IMR-90 (cell line): ENCODE measurements at regions not wholly inside any gene's neighbourhood (a gene's known extent, or its start where the extent isn't known, plus 50 kb on each side); places are given as distances from the start of the nearest gene placed in this dataset.

Experiments
- ATAC-seq: fragments of 200-7000 bp; cut with Tn5 transposase; 2 replicates; pipeline ENCODE4 v1.9.1; 2020; ENCODE audit warnings: low read depth, mild to moderate bottlenecking, moderate library complexity
- BruUV-seq: library from RNA; stranded (reverse); fragments of 400-500 nt; replicated peaks from 2 replicates; lab custom pipeline; 2021; lab: Mats Ljungman, UMichigan
- CTCF ChIA-PET: fragments of 300-600 bp; formaldehyde crosslinking; extraction: SDS; loops from one replicate; lab custom pipeline; 2021; ENCODE audit warnings: antibody characterized with exemption; lab: Yijun Ruan, JAX
- POLR2A ChIA-PET: fragments of 300-600 bp; sonication (Branson Sonifier 250); formaldehyde crosslinking; loops from one replicate; lab custom pipeline; 2022; ENCODE audit warnings: antibody characterized with exemption; ENCODE audit not compliant: unreplicated experiment; lab: Charles Lee
- DNase-seq: peaks from one replicate; pipeline ENCODE4 v3.0.0; 2013
- H2AFZ ChIP-seq: replicated peaks from 2 replicates; pipeline ENCODE3; 2013; ENCODE audit warnings: low read length, mild to moderate bottlenecking; ENCODE audit not compliant: poor library complexity
- H2AK5ac ChIP-seq: 2 replicates; pipeline ENCODE4 v1.6.1; 2013; ENCODE audit warnings: low read depth, low read length, inconsistent platforms
- H2AK9ac ChIP-seq: replicated peaks from 2 replicates; pipeline ENCODE3; 2013; ENCODE audit warnings: mild to moderate bottlenecking, low read depth, low read length, moderate library complexity; ENCODE audit not compliant: poor library complexity
- H2BK120ac ChIP-seq: 2 replicates; pipeline ENCODE4 v1.6.1; 2013; ENCODE audit warnings: low read depth, low read length, inconsistent platforms
- H2BK15ac ChIP-seq: 3 replicates; pipeline ENCODE4 v1.6.1; 2013; ENCODE audit warnings: low read depth, low read length, inconsistent platforms
- H2BK20ac ChIP-seq: 2 replicates; pipeline ENCODE4 v1.6.1; 2013; ENCODE audit warnings: low read depth, mild to moderate bottlenecking, inconsistent platforms, low read length, moderate library complexity
- H2BK5ac ChIP-seq: 2 replicates; pipeline ENCODE4 v1.6.1; 2013; ENCODE audit warnings: mild to moderate bottlenecking, low read depth, low read length, inconsistent platforms; ENCODE audit not compliant: poor library complexity, severe bottlenecking
- H3K14ac ChIP-seq: replicated peaks from 2 replicates; pipeline ENCODE4 v1.6.1; 2013; ENCODE audit warnings: low read depth, low read length, inconsistent platforms
- H3K18ac ChIP-seq: 2 replicates; pipeline ENCODE4 v1.6.1; 2013; ENCODE audit warnings: low read depth, low read length, control low read depth
- H3K23ac ChIP-seq: 2 replicates; pipeline ENCODE4 v1.6.1; 2013; ENCODE audit warnings: low read depth, low read length, inconsistent platforms
- H3K27ac ChIP-seq: 2 replicates; pipeline ENCODE4 v1.5.1; 2013; ENCODE audit warnings: mild to moderate bottlenecking, control low read depth, low read length; ENCODE audit not compliant: insufficient read depth
- H3K27me3 ChIP-seq: 2 replicates; pipeline ENCODE4 v1.6.1; 2013; ENCODE audit warnings: low read length; ENCODE audit not compliant: control insufficient read depth, insufficient read depth
- H3K36me3 ChIP-seq: 2 replicates; pipeline ENCODE4 v1.6.1; 2013; ENCODE audit warnings: low read length, mixed read lengths; ENCODE audit not compliant: control insufficient read depth, insufficient read depth
- H3K4ac ChIP-seq: 2 replicates; pipeline ENCODE4 v1.6.1; 2013; ENCODE audit warnings: low read depth, low read length, inconsistent platforms
- H3K4me1 ChIP-seq: 2 replicates; pipeline ENCODE4 v1.6.1; 2013; ENCODE audit warnings: low read length, mixed read lengths; ENCODE audit not compliant: control insufficient read depth, insufficient read depth
- H3K4me2 ChIP-seq: 2 replicates; pipeline ENCODE4 v1.6.1; 2013; ENCODE audit warnings: low read depth, mild to moderate bottlenecking, control low read depth, low read length, moderate library complexity
- H3K4me3 ChIP-seq: 2 replicates; pipeline ENCODE4 v1.5.1; 2013; ENCODE audit warnings: low read depth, mild to moderate bottlenecking, control low read depth, low read length, moderate library complexity; ENCODE audit not compliant: insufficient read depth
- H3K56ac ChIP-seq: 2 replicates; pipeline ENCODE4 v1.6.1; 2013; ENCODE audit warnings: low read length, inconsistent platforms; ENCODE audit not compliant: insufficient read depth; ENCODE audit errors: extremely low read depth
- H3K79me1 ChIP-seq, 2 experiments: 2 replicates each; pipeline ENCODE4 v1.6.1; 2013; ENCODE audit warnings: low read length in 2 of 2, inconsistent platforms in 1 of 2, low read depth in 1 of 2
- H3K9ac ChIP-seq: 2 replicates; pipeline ENCODE4 v1.6.1; 2013; ENCODE audit warnings: low read depth, low read length, control low read depth
- H3K9me1 ChIP-seq: 2 replicates; pipeline ENCODE4 v1.6.1; 2013; ENCODE audit warnings: low read length, inconsistent platforms; ENCODE audit not compliant: insufficient read depth
- H3K9me3 ChIP-seq: 2 replicates; pipeline ENCODE4 v1.6.1; 2013; ENCODE audit warnings: low read length; ENCODE audit not compliant: control insufficient read depth, insufficient read depth
- H4K20me1 ChIP-seq: 2 replicates; pipeline ENCODE4 v1.6.1; 2013; ENCODE audit warnings: low read length, inconsistent platforms; ENCODE audit not compliant: insufficient read depth
- H4K5ac ChIP-seq: 2 replicates; pipeline ENCODE4 v1.6.1; 2013; ENCODE audit warnings: mild to moderate bottlenecking, low read depth, low read length, control low read depth
- H4K8ac ChIP-seq, 2 experiments: 2 replicates each; pipeline ENCODE4 v1.6.1; 2013; ENCODE audit warnings: low read depth in 2 of 2, low read length in 2 of 2, control low read depth in 1 of 2, inconsistent platforms in 1 of 2
- H4K91ac ChIP-seq: 2 replicates; pipeline ENCODE4 v1.6.1; 2013; ENCODE audit warnings: low read depth, low read length, inconsistent platforms; ENCODE audit not compliant: insufficient read depth
- BHLHE40 ChIP-seq: fragments of 150-350 bp; IDR thresholded peaks from 2 replicates; pipeline ENCODE4 v1.6.1; 2016; ENCODE audit warnings: mild to moderate bottlenecking, low read depth, low read length
- CEBPB ChIP-seq: IDR thresholded peaks from 2 replicates; pipeline ENCODE4 v1.6.1; 2012; ENCODE audit warnings: low read depth, low read length, improper control_type of control experiment
- CTCF ChIP-seq: conservative IDR thresholded peaks from 2 replicates; pipeline ENCODE4 v1.5.1; 2012; ENCODE audit warnings: mild to moderate bottlenecking, low read depth, low read length, improper control_type of control experiment
- ELK1 ChIP-seq: fragments of 150-350 bp; IDR thresholded peaks from 2 replicates; pipeline ENCODE4 v1.6.1; 2016; ENCODE audit warnings: low read depth, mild to moderate bottlenecking, low read length, moderate library complexity, borderline replicate concordance
- FOS ChIP-seq: fragments of 150-350 bp; IDR thresholded peaks from 2 replicates; pipeline ENCODE4 v1.6.1; 2016; ENCODE audit warnings: low read depth, low read length
- MAFK ChIP-seq: IDR thresholded peaks from 2 replicates; pipeline ENCODE4 v1.6.1; 2012; ENCODE audit warnings: low read depth, low read length, improper control_type of control experiment
- MAZ ChIP-seq: IDR thresholded peaks from 2 replicates; pipeline ENCODE4 v1.6.1; 2012; ENCODE audit warnings: low read depth, mild to moderate bottlenecking, low read length, improper control_type of control experiment, moderate library complexity, borderline replicate concordance
- NFE2L2 ChIP-seq: fragments of 150-350 bp; IDR thresholded peaks from 2 replicates; pipeline ENCODE4 v1.6.1; 2016; ENCODE audit warnings: low read depth, mild to moderate bottlenecking, low read length
- POLR2A ChIP-seq: IDR thresholded peaks from 2 replicates; pipeline ENCODE4 v1.6.1; 2012; ENCODE audit warnings: mild to moderate bottlenecking, low read depth, low read length
- RAD21 ChIP-seq: IDR thresholded peaks from 2 replicates; pipeline ENCODE4 v1.6.1; 2012; ENCODE audit warnings: low read length, improper control_type of control experiment
- RCOR1 ChIP-seq: IDR thresholded peaks from 2 replicates; pipeline ENCODE4 v1.6.1; 2012; ENCODE audit warnings: mild to moderate bottlenecking, low read length, improper control_type of control experiment; ENCODE audit not compliant: insufficient replicate concordance
- RFX5 ChIP-seq: IDR thresholded peaks from 2 replicates; pipeline ENCODE4 v1.8.0; 2012; ENCODE audit warnings: low read depth, mild to moderate bottlenecking, low read length, moderate library complexity
- USF2 ChIP-seq: fragments of 150-350 bp; IDR thresholded peaks from 2 replicates; pipeline ENCODE4 v1.6.1; 2017; ENCODE audit warnings: mild to moderate bottlenecking, antibody characterized with exemption, low read length, low read depth
- WGBS, 2 experiments: methylation state at CpG; one replicate each; pipeline versions ENCODE4 v1.1.5 to v1.1.7; 2013; ENCODE audit warnings: missing lambda C conversion rate in 2 of 2; ENCODE audit not compliant: insufficient read length in 1 of 2; ENCODE audit errors: extremely low coverage in 2 of 2; 5-methylcytosine and 5-hydroxymethylcytosine counted together
- dilution Hi-C: fragments of 300-500 bp; cut with HindIII; formaldehyde crosslinking; loops from one replicate; pipeline ENCODE4 v1.14.3; 2018; ENCODE audit warnings: low sequenced_read_pairs; ENCODE audit not compliant: unreplicated experiment
- in situ Hi-C: fragments of 300-500 bp; cut with MboI; formaldehyde crosslinking; loops from 3 replicates; pipeline ENCODE4 v1.14.3; 2019; ENCODE audit warnings: low sequenced_read_pairs, inconsistent platforms, mixed read lengths
- intact Hi-C: fragments of 100-400 bp; cut with micrococcal nuclease; formaldehyde crosslinking; loops from 2 replicates; pipeline ENCODE4 v1.10.0; 2022

GRCh38 chr5:1706428-1706827 is 93.2 kb downstream of the MRPL36 start:
- H2AFZ ChIP-seq: no peak overlapping the region
- H2AK5ac ChIP-seq: no peak overlapping the region
- no peak overlapping the region for H4K8ac ChIP-seq
- no peaks in the 10 kb centered on the region for H3K79me1 ChIP-seq
- H2BK20ac ChIP-seq: no peak overlapping the region
- H3K27me3 ChIP-seq: peaks cover 5% of the 10 kb centered on the region; the same call in 1 of the 2 replicates
- no CpG with 5 or more reads among the region's 11 CpGs for WGBS, 2 experiments
- no peak overlapping the region for H3K23ac ChIP-seq
- no peak overlapping the region for H3K18ac ChIP-seq
- H2BK5ac ChIP-seq: no peak overlapping the region
- POLR2A ChIA-PET: no interaction called here
- no peaks in the 10 kb centered on the region for H3K36me3 ChIP-seq
- no peaks in the 10 kb centered on the region for H3K4me1 ChIP-seq
- H3K4me3 ChIP-seq: no peak overlapping the region
- DNase-seq: no peak
- H2BK15ac ChIP-seq: no peak overlapping the region
- no peak overlapping the region for H3K4ac ChIP-seq
- no peak overlapping the region for H3K9ac ChIP-seq
- H2AK9ac ChIP-seq: no peak overlapping the region
- TF ChIP-seq ELK1 (no peak), CEBPB (no peak), FOS (no peak), NFE2L2 (no peak), RCOR1 (no peak), BHLHE40 (no peak), POLR2A (no peak), RAD21 (no peak), USF2 (no peak), RFX5 (no peak), MAFK (no peak), CTCF (no peak), MAZ (no peak)
- H3K56ac ChIP-seq: no peak overlapping the region
- no peak for ATAC-seq
- no peak overlapping the region for H3K27ac ChIP-seq
- dilution Hi-C loops (no loop called here), intact Hi-C loops (no loop called here), in situ Hi-C loops (no loop called here)
- H3K9me3 ChIP-seq: no peaks in the 10 kb centered on the region
- no peak overlapping the region for H4K5ac ChIP-seq
- no peak overlapping the region for H3K14ac ChIP-seq
- BruUV-seq: no TSS peak
- no peak overlapping the region for H3K4me2 ChIP-seq
- no peak overlapping the region for H2BK120ac ChIP-seq
- CTCF ChIA-PET: no interaction called here
- no peaks in the 10 kb centered on the region for H3K9me1 ChIP-seq
- H4K20me1 ChIP-seq: no peaks in the 10 kb centered on the region
- H4K91ac ChIP-seq: no peak overlapping the region
